ENCODE measurements at regions not wholly inside any gene's neighbourhood (a gene's known extent, or its start where the extent isn't known, plus 50 kb on each side); places are given as distances from the start of the nearest gene placed in this dataset.

DNA sequence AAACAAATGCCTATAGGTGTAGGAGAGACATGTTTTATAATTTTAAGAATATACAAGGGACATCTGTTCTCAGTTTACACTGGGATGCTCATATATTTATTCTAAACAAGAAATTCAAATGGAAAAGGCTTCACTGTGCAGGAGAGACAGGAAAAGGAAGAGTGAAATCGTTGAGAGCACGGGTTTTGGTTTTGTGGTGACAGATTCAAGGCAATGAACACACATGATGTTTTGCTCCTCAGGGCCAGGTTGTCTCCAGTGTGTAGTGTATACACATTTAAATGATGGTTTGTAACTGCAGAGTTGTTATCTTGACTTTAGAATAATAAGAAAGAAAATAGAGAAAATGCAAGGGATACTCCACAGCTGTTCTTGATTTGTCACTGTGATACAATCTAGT lies 73.7 kb downstream of the S1PR1 start:
- H3K9me3 ChIP-seq (ENCODE audit: severe bottlenecking): no peaks in the 10 kb centered on the region
- no peaks in the 10 kb centered on the region for H3K4me1 ChIP-seq (ENCODE audit: insufficient read depth, poor library complexity, severe bottlenecking)
- ATAC-seq (ENCODE audit: low read depth): no peak
- no peaks in the 10 kb centered on the region for H3K36me3 ChIP-seq (ENCODE audit: low read depth)
- TF ChIP-seq, protein P1, sequence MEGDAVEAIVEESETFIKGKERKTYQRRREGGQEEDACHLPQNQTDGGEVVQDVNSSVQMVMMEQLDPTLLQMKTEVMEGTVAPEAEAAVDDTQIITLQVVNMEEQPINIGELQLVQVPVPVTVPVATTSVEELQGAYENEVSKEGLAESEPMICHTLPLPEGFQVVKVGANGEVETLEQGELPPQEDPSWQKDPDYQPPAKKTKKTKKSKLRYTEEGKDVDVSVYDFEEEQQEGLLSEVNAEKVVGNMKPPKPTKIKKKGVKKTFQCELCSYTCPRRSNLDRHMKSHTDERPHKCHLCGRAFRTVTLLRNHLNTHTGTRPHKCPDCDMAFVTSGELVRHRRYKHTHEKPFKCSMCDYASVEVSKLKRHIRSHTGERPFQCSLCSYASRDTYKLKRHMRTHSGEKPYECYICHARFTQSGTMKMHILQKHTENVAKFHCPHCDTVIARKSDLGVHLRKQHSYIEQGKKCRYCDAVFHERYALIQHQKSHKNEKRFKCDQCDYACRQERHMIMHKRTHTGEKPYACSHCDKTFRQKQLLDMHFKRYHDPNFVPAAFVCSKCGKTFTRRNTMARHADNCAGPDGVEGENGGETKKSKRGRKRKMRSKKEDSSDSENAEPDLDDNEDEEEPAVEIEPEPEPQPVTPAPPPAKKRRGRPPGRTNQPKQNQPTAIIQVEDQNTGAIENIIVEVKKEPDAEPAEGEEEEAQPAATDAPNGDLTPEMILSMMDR (IDR thresholded peaks at IDR 0.05; ENCODE audit: poor library complexity, severe bottlenecking): no peak
- H3K27me3 ChIP-seq (ENCODE audit: insufficient read depth, poor library complexity, severe bottlenecking): peaks cover 39% of the 10 kb centered on the region
- DNase-seq (ENCODE audit: low spot score): no peak
- no peak overlapping the region for H3K4me3 ChIP-seq (ENCODE audit: severe bottlenecking)
- H3K27ac ChIP-seq (ENCODE audit: poor library complexity, severe bottlenecking): no peak overlapping the region

DNA sequence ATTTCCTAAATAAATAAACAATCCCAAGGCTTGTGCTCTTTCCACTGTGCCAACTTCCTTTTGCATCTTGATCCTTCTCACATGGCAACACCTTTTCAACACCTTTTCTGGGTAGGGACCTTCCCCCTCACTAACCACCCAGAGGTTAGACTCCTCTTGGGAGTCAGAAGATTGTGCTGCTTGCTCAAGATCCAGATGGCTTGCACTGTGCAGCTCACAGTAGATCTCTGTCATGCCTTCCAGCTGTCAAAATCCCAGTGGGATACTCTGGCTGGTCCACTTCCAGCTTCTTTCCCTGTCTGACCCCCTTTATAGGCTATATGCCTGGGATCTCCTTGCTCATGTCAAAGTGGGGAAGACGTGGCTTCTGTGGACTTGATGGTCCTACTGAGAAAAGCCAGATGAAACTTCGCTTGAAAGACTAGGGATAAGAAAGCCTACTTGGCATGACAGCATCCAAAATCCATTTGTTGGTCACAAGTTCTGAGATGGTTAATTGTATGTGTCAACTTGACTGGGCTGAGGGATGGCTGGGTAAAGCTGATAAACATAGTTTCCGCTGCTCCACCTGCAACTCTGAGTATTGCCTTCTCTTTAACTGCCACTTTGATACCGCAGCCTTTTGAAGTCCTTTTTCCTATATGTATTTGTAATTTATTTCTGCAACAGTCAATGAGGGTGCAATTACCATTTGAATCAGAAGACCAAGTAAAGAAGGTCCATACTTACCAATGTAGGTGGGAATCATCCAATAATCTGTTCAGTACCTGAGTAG lies 74.5 kb downstream of the S1PR1 start:
- Histone ChIP-seq H3K4me3 (ENCODE audit: severe bottlenecking) (no peak overlapping the region), H3K9me3 (ENCODE audit: severe bottlenecking) (no peaks in the 10 kb centered on the region), H3K4me1 (ENCODE audit: insufficient read depth, poor library complexity, severe bottlenecking) (no peaks in the 10 kb centered on the region), H3K27me3 (ENCODE audit: insufficient read depth, poor library complexity, severe bottlenecking) (peaks cover 45% of the 10 kb centered on the region), H3K36me3 (ENCODE audit: low read depth) (no peaks in the 10 kb centered on the region), H3K27ac (ENCODE audit: poor library complexity, severe bottlenecking) (no peak overlapping the region)
- DNase-seq (ENCODE audit: low spot score) (no peak), ATAC-seq (ENCODE audit: low read depth) (no peak)
- TF ChIP-seq, protein P1 (IDR thresholded peaks at IDR 0.05; ENCODE audit: poor library complexity, severe bottlenecking): no peak

GRCh38 chr1:101312147-101312546 lies 75.3 kb downstream of the S1PR1 start:
- Histone ChIP-seq H3K4me1 (ENCODE audit: insufficient read depth, poor library complexity, severe bottlenecking) (no peaks in the 10 kb centered on the region), H3K4me3 (ENCODE audit: severe bottlenecking) (no peak overlapping the region), H3K27me3 (ENCODE audit: insufficient read depth, poor library complexity, severe bottlenecking) (peaks cover 50% of the 10 kb centered on the region), H3K36me3 (ENCODE audit: low read depth) (no peaks in the 10 kb centered on the region), H3K9me3 (ENCODE audit: severe bottlenecking) (no peaks in the 10 kb centered on the region), H3K27ac (ENCODE audit: poor library complexity, severe bottlenecking) (no peak overlapping the region)
- TF ChIP-seq, protein P1 (IDR thresholded peaks at IDR 0.05; ENCODE audit: poor library complexity, severe bottlenecking): no peak
- ATAC-seq (ENCODE audit: low read depth) (no peak), DNase-seq (ENCODE audit: low spot score) (no peak)

- ATAC-seq (ENCODE audit: low read depth) (no peak), DNase-seq (ENCODE audit: low spot score) (no peak)
- Histone ChIP-seq H3K4me3 (ENCODE audit: severe bottlenecking) (no peak overlapping the region), H3K4me1 (ENCODE audit: insufficient read depth, poor library complexity, severe bottlenecking) (no peaks in the 10 kb centered on the region), H3K27me3 (ENCODE audit: insufficient read depth, poor library complexity, severe bottlenecking) (peaks cover 50% of the 10 kb centered on the region), H3K36me3 (ENCODE audit: low read depth) (no peaks in the 10 kb centered on the region), H3K27ac (ENCODE audit: poor library complexity, severe bottlenecking) (no peak overlapping the region), H3K9me3 (ENCODE audit: severe bottlenecking) (no peaks in the 10 kb centered on the region)
- TF ChIP-seq, protein P1 (IDR thresholded peaks at IDR 0.05; ENCODE audit: poor library complexity, severe bottlenecking): no peak
These were observed 76.5 kb downstream of the S1PR1 start for GRCh38 chr1:101313356-101313755.

DNA sequence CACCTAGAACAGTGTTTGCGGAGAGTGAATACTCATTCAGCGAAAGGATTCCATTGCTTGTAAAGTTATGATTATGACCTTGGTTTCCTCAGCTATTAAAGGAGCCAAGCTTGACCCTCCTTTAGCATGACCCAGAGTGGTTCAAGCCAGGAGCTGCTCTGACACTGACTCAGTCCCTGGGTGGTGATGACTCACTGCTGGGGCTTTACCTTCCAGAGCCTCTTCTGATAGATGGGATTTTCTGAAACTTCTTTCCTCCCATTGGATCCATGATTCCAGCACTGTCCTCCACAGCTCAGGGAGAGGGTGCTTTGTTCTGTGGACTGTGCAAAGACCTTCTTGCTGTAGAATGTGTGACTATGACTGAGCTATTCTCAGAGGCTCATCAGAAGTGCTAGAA lies 77.4 kb downstream of the S1PR1 start:
- TF ChIP-seq, protein P1 (IDR thresholded peaks at IDR 0.05; ENCODE audit: poor library complexity, severe bottlenecking): no peak
- Histone ChIP-seq H3K27me3 (ENCODE audit: insufficient read depth, poor library complexity, severe bottlenecking) (peaks cover 50% of the 10 kb centered on the region), H3K27ac (ENCODE audit: poor library complexity, severe bottlenecking) (no peak overlapping the region), H3K9me3 (ENCODE audit: severe bottlenecking) (no peaks in the 10 kb centered on the region), H3K4me1 (ENCODE audit: insufficient read depth, poor library complexity, severe bottlenecking) (no peaks in the 10 kb centered on the region), H3K36me3 (ENCODE audit: low read depth) (no peaks in the 10 kb centered on the region), H3K4me3 (ENCODE audit: severe bottlenecking) (no peak overlapping the region)
- peak; percentile 61 for ATAC-seq (ENCODE audit: low read depth)
- DNase-seq (ENCODE audit: low spot score): no peak
